Osteoblast (primary cell): ENCODE measurements at regions not wholly inside any gene's neighbourhood (a gene's known extent, or its start where the extent isn't known, plus 50 kb on each side); places are given as distances from the start of the nearest gene placed in this dataset.

ENCODE experiments used
- DNase-seq: peaks from one replicate; pipeline ENCODE4 v3.0.0; 2011; ENCODE audit warnings: low spot score, mixed read lengths; ENCODE audit not compliant: insufficient read length; ENCODE audit errors: missing footprints
- H2AFZ ChIP-seq: 2 replicates; pipeline ENCODE4 v1.6.0; 2011; ENCODE audit warnings: mild to moderate bottlenecking, low read length
- H3K27ac ChIP-seq: 2 replicates; pipeline ENCODE4 v1.5.1; 2011; ENCODE audit warnings: mild to moderate bottlenecking, low read depth, low read length, moderate library complexity
- H3K27me3 ChIP-seq: 2 replicates; pipeline ENCODE4 v1.6.0; 2012; ENCODE audit warnings: mild to moderate bottlenecking, control low read depth, inconsistent platforms, low read length, moderate library complexity; ENCODE audit not compliant: insufficient read depth
- H3K36me3 ChIP-seq: 2 replicates; pipeline ENCODE4 v1.5.1; 2011; ENCODE audit warnings: mild to moderate bottlenecking, low read length, control low read depth, moderate library complexity; ENCODE audit not compliant: insufficient read depth
- H3K4me1 ChIP-seq: 2 replicates; pipeline ENCODE4 v1.5.1; 2011; ENCODE audit warnings: mild to moderate bottlenecking, low read length, control low read depth, moderate library complexity; ENCODE audit not compliant: insufficient read depth
- H3K4me2 ChIP-seq: 2 replicates; pipeline ENCODE4 v1.6.0; 2011; ENCODE audit warnings: mild to moderate bottlenecking, low read length; ENCODE audit not compliant: insufficient read depth
- H3K4me3 ChIP-seq: fragments of 200-600 bp; sonication (generic); 3 replicates; pipeline ENCODE4 v1.5.1; 2012; ENCODE audit warnings: mild to moderate bottlenecking, low read length, inconsistent platforms; ENCODE audit not compliant: insufficient read depth
- H3K79me2 ChIP-seq: 2 replicates; pipeline ENCODE4 v1.6.0; 2012; ENCODE audit warnings: mild to moderate bottlenecking, low read length, control low read depth, inconsistent platforms; ENCODE audit not compliant: insufficient read depth
- H3K9me3 ChIP-seq: 2 replicates; pipeline ENCODE4 v1.5.1; 2011; ENCODE audit warnings: low read depth, low read length, control low read depth
- H4K20me1 ChIP-seq: 2 replicates; pipeline ENCODE4 v1.6.0; 2012; ENCODE audit warnings: mild to moderate bottlenecking, low read length, control low read depth; ENCODE audit not compliant: insufficient read depth
- TF ChIP-seq, protein P1 (sequence below): IDR thresholded peaks from 2 replicates; pipeline ENCODE4 v1.5.1; 2011; ENCODE audit warnings: mild to moderate bottlenecking, low read depth, low read length, moderate library complexity; ENCODE audit errors: extremely low read depth

GRCh38 chr19:5261156-5261890, 79.3 kb downstream of the PTPRS start:
- TF ChIP-seq, protein P1, sequence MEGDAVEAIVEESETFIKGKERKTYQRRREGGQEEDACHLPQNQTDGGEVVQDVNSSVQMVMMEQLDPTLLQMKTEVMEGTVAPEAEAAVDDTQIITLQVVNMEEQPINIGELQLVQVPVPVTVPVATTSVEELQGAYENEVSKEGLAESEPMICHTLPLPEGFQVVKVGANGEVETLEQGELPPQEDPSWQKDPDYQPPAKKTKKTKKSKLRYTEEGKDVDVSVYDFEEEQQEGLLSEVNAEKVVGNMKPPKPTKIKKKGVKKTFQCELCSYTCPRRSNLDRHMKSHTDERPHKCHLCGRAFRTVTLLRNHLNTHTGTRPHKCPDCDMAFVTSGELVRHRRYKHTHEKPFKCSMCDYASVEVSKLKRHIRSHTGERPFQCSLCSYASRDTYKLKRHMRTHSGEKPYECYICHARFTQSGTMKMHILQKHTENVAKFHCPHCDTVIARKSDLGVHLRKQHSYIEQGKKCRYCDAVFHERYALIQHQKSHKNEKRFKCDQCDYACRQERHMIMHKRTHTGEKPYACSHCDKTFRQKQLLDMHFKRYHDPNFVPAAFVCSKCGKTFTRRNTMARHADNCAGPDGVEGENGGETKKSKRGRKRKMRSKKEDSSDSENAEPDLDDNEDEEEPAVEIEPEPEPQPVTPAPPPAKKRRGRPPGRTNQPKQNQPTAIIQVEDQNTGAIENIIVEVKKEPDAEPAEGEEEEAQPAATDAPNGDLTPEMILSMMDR: no peak

GRCh38 chr19:5260381-5260967, 80.1 kb downstream of the PTPRS start:
- Histone ChIP-seq H2AFZ (no peak overlapping the region), H3K36me3 (peaks cover 40% of the 10 kb centered on the region), H3K9me3 (peaks cover 4% of the 10 kb centered on the region), H3K4me2 (no peak overlapping the region), H4K20me1 (peaks cover 6% of the 10 kb centered on the region), H3K27ac (no peak overlapping the region), H3K79me2 (no peaks in the 10 kb centered on the region), H3K4me3 (no peak overlapping the region), H3K27me3 (no peaks in the 10 kb centered on the region), H3K4me1 (no peaks in the 10 kb centered on the region)
- peak; percentile 53 for DNase-seq
- TF ChIP-seq, protein P1: no peak

More at GRCh38 chr19:5261156-5261890, 79.3 kb downstream of the PTPRS start:
- H3K9me3 ChIP-seq: no peaks in the 10 kb centered on the region
- H3K4me3 ChIP-seq: no peak overlapping the region
- DNase-seq: peak; percentile 43
- H3K27me3 ChIP-seq: no peaks in the 10 kb centered on the region
- no peaks in the 10 kb centered on the region for H3K4me1 ChIP-seq
- H3K36me3 ChIP-seq: peaks cover 31% of the 10 kb centered on the region
- H3K27ac ChIP-seq: no peak overlapping the region
- no peak overlapping the region for H3K4me2 ChIP-seq
- no peaks in the 10 kb centered on the region for H3K79me2 ChIP-seq
- H4K20me1 ChIP-seq: peaks cover 6% of the 10 kb centered on the region
- H2AFZ ChIP-seq: no peak overlapping the region

DNA sequence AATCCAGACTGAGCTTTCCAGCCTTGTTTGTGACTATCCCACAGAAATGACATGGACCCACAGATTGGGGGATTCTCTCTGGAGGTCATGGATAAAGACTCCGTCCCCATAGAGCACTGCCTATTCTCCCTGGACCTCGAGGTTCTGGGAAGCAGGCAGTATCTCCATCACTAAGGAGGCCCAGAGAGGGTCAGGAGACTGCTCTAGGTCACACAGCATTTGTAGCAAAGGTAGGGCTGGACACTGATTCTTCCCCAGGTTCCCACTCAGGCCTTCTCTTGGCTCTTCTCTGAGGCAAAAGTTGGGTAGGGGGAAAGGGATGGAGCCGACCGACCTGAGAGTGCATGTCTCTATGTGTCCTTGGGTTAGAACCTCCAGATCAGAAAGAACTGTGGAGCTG, 80.9 kb downstream of the PTPRS start:
- DNase-seq: peak; percentile 37
- H2AFZ ChIP-seq: no peak overlapping the region
- H3K4me3 ChIP-seq: no peak overlapping the region

More for the DNA sequence above, 80.9 kb downstream of the PTPRS start:
- H3K79me2 ChIP-seq: no peaks in the 10 kb centered on the region
- TF ChIP-seq, protein P1: no peak
- peaks cover 47% of the 10 kb centered on the region for H3K36me3 ChIP-seq
- no peaks in the 10 kb centered on the region for H3K27me3 ChIP-seq
- no peak overlapping the region for H3K4me2 ChIP-seq
- H3K27ac ChIP-seq: no peak overlapping the region
- H4K20me1 ChIP-seq: peaks cover 6% of the 10 kb centered on the region
- peaks cover 9% of the 10 kb centered on the region for H3K9me3 ChIP-seq
- no peaks in the 10 kb centered on the region for H3K4me1 ChIP-seq
